Superior temporal gyrus (tissue), 1 donor: ENCODE measurements at regions not wholly inside any gene's neighbourhood (a gene's known extent, or its start where the extent isn't known, plus 50 kb on each side); places are given as distances from the start of the nearest gene placed in this dataset.
"Not testable (repeated sequence)": the region's sequence is repeated elsewhere in the genome, so short reads cannot be mapped to it uniquely, and the experiment has no call there.

Experiments
- DNase-seq: peaks from one replicate; pipeline ENCODE4 v3.0.0-alpha.2; 2016; ENCODE audit errors: extremely low spot score

DNA sequence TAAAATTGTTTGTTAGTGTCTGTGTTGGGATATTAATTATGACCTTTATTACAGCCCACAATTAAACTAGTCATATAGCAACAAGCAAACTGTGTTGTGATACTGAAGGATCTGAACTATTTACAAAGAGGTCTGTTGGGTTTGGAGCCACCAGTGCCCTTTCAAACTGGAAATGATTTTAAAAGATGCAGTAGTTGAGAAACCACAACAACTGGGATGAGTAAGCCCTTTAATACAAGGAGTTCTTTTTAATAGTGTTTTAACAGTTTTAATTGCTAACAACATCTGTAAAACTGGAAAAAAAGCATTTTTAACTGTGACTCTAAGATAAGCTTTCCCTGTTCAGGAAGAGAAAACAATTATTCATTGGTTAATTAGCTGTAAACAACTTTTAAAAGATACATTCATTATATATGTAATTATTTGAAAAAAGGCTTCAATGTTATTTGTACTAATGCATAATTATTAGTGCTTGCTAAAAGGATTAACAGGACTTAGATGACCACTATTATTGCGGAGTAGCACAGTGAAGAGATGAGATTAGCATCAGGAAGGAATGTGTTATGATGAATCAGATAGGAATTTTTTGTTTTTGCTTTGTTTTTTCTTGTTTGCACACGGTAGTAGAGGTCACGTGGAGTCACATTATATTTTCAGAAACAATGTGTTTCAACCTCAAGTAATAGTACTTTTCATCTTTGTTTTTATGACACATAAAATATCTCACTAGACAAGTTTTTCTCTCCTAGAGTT, 392.7 kb upstream of the FANCL start:
- DNase-seq, result no peak

DNA sequence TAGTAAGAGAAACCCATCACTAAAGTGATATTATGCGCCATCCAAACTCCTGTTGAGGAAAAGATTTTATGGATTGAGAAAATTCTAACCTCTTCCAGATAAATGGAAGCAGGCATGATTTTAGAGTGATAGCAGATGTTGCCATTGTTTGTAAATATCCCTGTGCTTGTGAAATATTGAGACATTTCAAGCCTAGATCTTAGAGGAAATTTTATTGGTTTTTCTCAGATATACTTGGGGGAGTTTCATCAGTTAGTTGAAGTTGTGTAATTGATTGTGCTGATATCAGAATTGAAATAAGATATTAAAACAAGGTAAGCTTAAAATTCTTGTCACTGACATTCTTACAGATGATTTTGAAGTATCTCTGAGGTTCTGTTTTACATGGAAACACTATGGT, 390.9 kb upstream of the FANCL start:
- DNase-seq, result no peak

DNA sequence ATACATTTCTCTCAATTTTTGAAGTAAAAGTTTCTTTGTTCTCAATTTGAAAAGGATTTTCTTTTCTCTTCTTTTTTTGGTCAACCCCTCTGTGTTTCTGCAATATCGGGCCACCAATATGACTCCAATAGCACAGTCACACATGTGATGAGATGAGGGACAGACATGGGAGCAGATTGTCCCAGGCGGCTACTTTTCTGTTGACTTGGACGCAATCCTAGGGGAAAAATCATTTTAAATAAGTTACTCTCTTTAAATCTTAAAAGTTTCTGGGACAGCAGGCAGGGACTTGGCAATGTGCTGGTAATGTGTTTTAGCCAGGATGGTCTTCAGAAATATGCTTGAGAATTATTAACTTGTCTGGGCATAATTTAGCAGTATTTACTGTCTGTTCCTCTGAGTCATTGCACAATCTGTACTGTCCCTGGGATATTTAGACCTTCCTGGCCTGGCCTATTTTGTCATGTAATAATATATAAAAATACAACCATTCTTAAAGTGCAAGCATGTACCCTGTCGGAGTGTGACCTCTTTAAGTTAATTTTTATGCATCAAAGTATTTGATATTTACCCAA, 388.5 kb upstream of the FANCL start:
- DNase-seq, result no peak

DNA sequence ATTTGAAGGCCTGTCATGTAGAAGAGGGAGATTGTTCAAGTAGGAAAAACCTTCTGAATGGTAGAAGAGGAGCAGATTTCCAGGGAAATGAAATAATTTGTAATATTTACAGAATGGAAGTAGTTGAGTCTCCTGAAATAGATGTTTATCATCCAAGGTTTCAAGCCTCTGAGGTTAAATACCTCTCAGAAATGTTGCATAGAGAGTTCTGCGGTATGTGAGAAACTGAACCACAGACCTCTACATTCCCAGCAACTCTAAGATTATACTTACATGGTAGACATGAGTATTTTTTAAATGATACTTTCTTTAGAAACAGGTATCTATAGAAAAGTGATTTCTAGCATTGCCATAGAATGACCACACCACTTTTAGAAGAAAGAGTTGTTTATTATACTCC, 379.8 kb upstream of the FANCL start:
- DNase-seq, result no peak

DNA sequence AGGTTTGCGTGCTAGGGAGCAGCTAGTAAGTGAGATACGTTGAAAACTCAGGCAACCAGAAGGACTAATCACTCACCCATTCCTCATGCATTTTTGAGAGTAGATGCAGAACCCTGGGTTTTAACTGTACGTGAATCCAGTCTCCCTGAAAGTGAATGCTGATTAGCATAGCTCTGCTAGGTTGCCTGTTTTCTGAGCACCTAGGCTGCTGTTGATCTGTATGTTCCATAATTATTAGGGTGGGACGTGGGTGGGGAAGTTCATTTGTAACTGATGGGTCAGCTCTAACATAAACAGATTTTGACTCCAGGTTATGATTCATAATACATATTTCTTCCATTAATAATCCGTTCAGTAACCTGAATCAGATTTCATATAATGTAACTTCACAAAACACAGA, 379.0 kb upstream of the FANCL start:
- no peak for DNase-seq

DNA sequence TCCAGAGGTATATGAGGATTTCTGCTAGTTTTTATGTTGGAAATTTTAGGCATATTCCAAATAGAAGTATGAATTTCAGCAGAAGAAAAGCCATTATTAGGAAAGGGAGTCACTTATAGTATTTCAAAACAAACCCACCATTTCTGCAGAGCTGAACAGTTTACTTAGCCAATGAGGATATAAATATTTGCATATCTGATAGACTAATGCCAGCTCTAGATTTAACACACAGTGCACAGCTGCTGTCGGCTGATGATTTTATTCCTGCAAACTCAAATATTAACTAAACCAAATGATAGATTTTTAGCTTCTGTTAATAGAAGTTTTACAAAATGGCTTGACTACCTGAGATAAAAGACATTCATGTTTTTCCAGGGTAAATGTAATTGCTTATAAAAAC, 375.8 kb upstream of the FANCL start:
- DNase-seq, result no peak

DNA sequence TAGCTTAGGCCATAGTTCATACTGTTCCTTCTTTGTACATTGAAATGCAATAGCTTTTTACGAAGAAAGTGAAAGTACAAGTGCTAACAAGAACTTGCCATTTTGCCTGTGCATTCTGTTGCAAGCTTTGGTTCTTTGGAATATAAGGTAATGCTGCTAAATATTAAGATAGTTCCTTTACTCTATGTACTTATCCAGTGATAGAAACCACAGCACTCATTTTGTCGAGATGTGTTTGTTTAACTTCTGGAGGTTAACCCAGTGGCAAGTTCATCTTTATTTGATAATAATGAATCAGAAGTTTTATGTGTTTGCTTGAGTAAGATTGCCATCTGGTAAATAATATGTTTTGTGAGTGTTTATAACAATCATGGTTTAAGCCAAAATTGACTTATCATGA, 373.1 kb upstream of the FANCL start:
- no peak for DNase-seq

DNA sequence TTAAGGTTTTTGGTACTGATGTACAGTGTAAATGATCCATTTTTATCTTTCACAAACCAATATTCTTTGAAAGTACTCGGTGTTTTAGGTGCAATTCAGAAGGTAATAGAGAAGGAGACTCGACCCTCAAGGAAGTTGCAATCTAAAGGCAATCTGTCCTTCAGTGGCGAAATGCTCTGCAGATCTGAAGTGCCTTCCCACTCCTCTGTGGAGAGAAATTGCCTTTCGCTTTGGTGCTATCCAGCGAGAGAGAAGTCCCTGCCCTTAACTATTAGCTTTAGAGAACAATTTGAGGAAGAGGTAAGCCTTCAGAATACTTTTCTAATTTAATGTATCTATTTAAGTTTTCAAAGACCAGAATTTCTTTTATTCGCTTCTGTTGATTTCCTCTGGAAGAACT, 371.8 kb upstream of the FANCL start:
- no peak for DNase-seq

DNA sequence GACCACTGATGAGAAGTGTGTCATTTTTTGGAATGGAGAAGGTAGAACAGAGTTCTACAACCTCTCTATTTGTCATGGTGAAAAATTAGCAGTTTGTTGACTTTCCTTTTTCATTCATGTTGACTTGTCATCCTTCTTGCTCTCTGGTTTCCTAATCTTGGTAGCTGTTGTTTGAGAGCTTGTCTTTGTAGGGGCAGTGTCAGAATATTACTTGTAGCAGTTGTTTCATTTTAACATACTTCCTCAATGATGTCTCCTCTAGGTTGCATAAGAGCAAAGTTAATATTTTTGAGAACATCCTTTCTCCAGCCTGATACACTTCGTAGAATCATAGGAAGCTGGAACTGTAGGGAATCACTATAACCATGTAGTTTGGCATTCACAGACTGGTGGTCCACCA, 368.2 kb upstream of the FANCL start:
- DNase-seq, result no peak

DNA sequence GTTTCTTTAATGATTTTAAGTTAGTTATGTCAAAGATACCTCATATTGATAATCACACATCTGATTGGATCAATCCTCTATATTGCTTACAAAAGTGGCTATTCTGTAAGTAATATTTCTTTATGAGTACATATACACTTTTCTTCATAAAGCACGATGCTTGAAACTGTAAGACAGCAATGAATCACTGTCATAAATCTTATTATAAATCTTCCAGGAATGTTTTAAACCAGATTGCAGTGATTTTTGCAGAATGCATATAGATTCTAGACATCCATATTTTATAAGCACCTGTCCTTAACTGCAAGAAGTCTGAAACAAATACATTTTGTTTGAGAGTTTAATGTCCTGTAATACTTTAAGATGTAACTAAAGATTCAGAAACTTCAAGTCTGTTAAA, 367.0 kb upstream of the FANCL start:
- DNase-seq, result no peak

DNA sequence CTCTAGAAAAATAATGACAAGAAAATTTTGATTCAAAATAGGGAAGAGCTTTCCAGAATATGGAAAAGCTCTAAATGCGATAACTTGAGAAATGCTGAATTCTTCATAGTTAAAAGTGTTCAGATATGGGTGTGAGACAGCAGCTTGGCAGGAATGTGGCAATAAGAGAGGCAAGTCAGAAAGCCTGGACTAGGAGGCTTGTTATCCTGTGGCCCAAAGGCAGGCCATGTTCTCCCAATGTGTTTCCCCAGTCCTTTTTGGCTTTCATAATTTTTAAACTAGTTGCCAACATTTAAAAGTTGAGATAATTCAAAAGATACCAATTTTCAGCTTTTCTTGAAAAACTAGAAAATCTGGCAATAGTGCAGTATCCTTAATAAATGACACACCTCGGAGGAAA, 366.3 kb upstream of the FANCL start:
- no peak for DNase-seq

DNA sequence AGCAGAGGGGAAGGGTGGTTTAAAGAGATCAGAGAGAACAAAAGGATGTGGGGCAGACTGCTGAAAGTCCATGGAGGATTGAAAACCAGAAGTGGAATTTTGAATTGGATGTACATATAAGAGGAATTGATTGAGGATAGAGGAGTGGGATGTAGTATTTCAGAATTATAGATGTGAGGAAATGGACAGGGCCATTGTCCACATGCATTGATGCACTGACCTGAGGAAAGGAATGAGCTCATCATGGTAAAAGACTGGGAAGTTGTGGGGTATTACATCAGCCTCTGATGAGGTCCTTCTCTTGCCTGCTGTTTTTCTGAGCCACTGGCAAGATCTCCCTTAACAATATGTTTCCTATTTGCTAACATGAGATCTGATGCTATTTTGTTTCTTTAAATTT, 365.7 kb upstream of the FANCL start:
- no peak for DNase-seq

DNA sequence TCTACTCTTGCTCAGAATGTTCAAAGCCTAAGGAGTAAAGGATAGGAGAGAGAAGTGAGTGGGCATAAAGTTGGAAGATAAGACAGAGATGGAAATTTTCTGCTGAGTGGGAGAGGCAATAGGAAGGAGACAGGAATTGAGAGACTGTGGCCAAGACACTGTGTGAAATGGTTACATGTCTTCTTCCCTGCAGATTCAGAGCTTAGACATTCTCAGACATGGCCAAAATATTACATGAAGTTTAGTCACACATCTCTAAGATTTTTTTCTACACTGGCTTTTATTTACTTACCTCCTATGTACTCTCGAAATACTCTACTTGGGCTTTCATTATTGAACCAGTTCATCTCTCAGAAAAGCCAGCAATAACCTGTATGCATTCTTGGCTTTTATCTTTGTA, 363.0 kb upstream of the FANCL start:
- no peak for DNase-seq

DNA sequence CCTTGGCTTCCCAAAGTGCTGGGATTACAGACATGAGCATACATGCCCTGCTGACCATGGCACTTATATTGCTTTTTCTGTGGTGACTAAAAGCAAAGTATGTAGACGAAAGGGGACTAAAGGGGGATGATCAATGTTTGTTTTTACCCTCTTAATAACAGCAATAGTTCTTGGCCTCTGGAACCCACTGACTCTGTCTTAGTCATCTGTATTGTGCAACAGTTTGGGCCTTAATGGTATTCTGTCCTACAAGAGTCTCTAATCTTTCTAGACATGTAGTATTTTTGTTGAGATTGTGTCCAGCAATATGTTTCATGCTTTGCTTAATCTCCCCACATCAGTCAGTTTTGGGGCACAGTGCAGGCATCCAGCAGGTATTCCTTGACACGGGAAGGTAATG, 359.9 kb upstream of the FANCL start:
- DNase-seq, result no peak

DNA sequence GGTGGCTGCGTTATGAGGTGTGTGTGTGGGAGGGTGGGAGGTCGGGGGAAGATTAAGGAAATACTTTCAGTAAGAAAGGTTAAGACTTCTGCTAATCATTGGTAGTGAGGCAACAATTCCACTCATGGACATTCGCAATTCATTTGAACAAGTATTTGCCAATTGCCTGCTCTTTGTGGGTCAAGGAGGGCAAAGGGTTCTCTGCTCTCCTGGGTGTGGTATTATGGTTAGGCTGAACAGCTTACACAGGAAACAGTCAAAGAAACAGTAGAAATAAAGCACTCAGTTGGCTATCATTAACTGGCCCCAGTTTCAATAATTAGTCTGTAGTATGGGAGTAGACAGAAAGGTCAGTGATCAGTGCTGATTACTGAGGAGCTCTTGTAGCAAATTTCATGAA, 357.0 kb upstream of the FANCL start:
- no peak for DNase-seq

DNA sequence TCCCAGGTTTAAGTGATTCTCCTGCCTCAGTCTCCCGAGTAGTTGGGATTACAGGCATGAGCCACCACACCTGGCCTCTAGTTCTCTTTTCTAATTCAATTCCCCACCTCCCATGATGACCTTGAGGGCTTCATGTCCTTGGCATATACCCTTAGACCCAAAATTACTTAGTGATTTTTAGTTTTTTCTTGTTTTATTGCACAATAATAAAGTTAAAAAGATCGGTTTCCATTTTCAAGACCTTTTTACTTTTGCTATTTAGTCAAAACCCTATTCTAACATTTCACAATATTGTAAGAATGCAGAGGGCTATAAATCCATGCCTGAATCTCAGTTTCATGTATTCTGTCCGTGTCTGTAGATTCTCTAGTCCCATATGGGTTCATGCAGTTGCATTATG, 354.6 kb upstream of the FANCL start:
- DNase-seq, result no peak

DNA sequence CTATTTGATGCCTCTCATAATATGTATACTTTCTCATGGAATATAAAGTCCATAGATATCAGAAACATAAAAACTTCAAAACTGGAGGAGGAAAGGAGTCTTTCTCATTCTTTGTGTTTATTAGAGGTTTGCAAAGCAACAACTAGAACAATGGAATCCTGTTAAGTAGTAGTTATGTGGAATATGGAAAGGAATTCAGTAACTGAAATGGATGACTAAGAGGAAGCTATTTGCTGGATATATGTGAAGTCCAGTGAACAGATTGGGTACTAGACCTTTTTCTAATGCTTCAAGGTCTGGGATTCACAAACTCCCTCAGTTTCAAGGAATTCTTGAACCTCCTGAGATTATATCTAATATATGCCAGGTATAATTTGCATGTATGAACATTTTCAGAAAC, 353.6 kb upstream of the FANCL start:
- no peak for DNase-seq

DNA sequence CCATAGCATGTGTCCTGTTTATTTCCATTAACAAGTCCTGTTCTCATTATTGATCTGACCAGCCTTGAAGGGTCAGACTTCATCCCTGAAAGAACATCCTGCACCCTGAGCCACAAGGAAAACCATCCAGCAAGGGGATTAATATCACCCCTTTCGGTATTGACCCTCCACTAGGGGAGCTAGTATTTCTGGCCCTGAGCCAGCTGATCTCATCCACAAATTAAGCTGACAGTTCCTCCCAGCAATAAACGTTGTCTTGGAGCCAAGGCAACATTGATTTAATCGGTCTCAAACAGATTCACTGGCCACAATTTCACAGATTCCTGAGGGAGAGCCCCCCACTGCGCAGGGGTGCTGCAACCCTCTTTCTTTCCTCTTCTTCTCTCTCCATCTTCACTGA, 353.1 kb upstream of the FANCL start:
- no peak for DNase-seq

DNA sequence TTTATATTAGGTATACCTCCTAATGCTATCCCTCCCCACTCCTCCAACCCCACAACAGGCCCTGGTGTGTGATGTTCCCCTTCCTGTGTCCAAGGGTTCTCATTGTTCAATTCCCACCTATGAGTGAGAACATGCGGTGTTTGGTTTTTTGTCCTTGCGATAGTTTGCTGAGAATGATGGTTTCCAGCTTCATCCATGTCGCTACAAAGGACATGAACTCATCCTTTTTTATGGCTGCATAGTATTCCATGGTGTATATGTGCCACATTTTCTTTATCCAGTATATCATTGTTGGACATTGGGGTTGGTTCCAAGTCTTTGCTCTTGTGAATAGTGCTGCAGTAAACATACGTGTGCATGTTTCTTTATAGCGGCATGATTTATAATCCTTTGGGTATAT, 345.1 kb upstream of the FANCL start:
- not testable (repeated sequence) for DNase-seq

DNA sequence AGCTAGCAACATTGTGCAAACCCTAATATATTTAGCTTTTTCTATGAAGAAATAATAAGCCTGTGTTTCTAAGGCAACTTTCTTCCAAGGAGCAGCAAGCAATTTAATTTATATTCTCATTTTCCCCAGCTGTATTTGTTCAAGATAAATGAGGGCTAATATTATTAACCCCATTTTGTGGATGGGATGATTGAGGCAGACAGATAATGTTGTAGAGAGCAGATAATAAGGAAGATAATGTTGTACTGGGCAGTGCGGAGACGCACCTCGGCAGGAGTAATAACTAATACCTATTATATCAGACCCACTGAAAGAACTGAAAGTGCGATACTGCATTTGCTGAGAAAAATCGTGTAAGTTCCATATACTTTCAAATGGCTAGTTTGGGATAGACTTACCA, 344.1 kb upstream of the FANCL start:
- DNase-seq, result no peak

DNA sequence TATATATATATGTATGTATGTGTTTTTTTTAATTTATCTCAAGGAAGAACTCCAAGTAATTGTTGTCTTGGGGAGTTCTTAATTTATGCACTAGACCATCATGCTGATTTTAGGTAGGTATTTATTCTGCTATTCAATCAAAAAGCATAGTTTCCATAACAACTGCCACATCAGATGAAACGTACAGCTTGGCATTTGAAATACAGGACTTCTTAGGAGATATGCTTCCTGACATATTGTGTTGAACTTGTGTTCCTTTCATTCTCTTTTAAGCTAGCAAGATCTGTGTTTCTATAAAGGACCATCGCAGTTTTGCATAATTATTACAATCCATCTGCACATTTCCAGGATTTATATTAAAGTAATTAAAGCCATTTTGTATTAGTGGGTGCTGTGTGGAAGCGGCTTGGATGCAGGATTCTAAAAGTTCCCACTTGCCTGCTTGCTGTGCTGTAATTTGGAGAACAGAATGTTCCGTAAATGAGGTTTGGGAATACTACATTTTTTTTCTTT, 343.5 kb upstream of the FANCL start:
- DNase-seq, result no peak

DNA sequence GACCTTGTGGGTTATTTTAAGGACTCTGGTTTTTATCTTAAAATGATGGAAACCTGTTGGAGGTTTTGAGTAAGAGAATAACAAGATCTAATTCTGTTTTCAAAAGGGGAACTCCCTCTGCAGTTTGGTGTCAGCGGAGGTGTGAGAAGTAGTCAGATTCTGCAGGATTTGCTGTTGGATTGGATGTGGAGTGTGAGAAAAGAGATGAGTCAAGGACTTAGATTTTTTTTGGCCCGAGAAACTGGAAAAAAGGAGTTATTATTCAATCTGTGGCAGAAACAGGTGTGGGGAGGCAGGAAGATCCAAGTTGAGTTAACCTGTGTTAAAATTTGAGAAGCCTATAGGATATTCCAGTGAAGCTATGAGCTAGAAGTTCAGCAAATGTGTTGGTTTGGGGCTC, 337.2 kb upstream of the FANCL start:
- no peak for DNase-seq

DNA sequence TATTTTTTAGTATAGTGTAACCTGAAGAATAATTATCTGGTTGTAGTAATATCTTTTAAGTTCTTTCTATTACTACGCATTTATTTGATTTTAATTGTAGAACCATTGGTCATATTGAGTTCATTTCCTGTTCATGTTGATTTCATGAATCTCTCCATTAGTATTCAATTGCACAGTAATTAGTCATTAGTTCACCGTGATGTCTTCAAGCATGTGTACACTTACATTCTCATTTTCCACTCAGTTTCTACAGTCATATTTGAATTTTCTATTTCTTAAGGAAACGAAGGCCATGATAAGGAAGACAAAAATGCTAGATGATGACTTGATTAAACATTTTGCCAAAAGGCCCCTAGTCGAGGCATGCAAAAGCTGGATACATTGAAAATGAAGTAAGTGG, 333.7 kb upstream of the FANCL start:
- no peak for DNase-seq

DNA sequence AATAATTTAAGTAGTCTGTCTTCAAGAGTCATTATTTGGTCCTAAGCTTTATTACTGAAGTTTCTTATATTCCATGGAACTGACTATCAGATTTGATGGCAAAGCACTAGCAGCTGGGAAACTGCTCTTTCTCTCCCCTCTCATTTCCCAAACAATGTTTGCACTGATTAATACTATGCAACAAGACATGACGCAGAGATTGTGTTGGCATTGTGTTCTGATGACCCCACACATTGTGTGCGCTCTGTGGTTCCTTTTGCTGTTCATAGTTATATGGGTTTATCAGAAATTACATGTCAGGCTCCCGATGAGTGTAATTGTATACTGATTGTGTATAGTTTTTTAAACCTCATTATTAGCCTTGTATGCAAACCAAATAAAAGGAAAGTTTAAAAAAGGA, 331.6 kb upstream of the FANCL start:
- no peak for DNase-seq
